Spinal cord (tissue), 9 donors: ENCODE measurements at regions not wholly inside any gene's neighbourhood (a gene's known extent, or its start where the extent isn't known, plus 50 kb on each side); places are given as distances from the start of the nearest gene placed in this dataset.

Experiments used
- DNase-seq, 6 donors: peaks; one replicate each; pipeline versions ENCODE4 v3.0.0 to v3.0.0-alpha.2; 2013 to 2015; ENCODE audit warnings: low spot score in 6 of 6, low read depth in 4 of 6
- H3K27ac ChIP-seq: one replicate; pipeline ENCODE4 v1.5.1; 2013; ENCODE audit warnings: low read depth, low read length, control low read depth
- H3K27me3 ChIP-seq: one replicate; pipeline ENCODE4 v1.6.1; 2013; ENCODE audit warnings: low read length; ENCODE audit not compliant: control insufficient read depth, insufficient read depth
- H3K36me3 ChIP-seq: one replicate; pipeline ENCODE4 v1.6.1; 2013; ENCODE audit warnings: low read length; ENCODE audit not compliant: control insufficient read depth, insufficient read depth
- H3K4me1 ChIP-seq: one replicate; pipeline ENCODE4 v1.6.1; 2013; ENCODE audit warnings: low read length; ENCODE audit not compliant: control insufficient read depth, insufficient read depth
- H3K4me3 ChIP-seq: one replicate; pipeline ENCODE4 v1.5.1; 2013; ENCODE audit warnings: low read depth, low read length, control low read depth
- H3K9me3 ChIP-seq: one replicate; pipeline ENCODE4 v1.6.1; 2013; ENCODE audit warnings: low read length; ENCODE audit not compliant: control insufficient read depth, insufficient read depth
- WGBS: methylation state at CpG from one replicate; pipeline ENCODE4 v1.1.5; 2013; ENCODE audit warnings: missing lambda C conversion rate; ENCODE audit not compliant: insufficient coverage; 5-methylcytosine and 5-hydroxymethylcytosine counted together
- donor health status: healthy.

GRCh38 chr5:107184871-107185270 is 485.9 kb downstream of the EFNA5 start:
- H3K27me3 ChIP-seq, result no peaks in the 10 kb centered on the region
- DNase-seq, result no peak
- no CpG with 5 or more reads among the region's 1 CpG for WGBS
- H3K9me3 ChIP-seq, result no peaks in the 10 kb centered on the region
- no peaks in the 10 kb centered on the region for H3K36me3 ChIP-seq
- no peak overlapping the region for H3K27ac ChIP-seq
- H3K4me1 ChIP-seq, result no peaks in the 10 kb centered on the region
- H3K4me3 ChIP-seq, result no peak overlapping the region

- Histone ChIP-seq H3K27me3 (no peaks in the 10 kb centered on the region), H3K27ac (no peak overlapping the region), H3K36me3 (no peaks in the 10 kb centered on the region), H3K4me3 (no peak overlapping the region), H3K4me1 (no peaks in the 10 kb centered on the region), H3K9me3 (no peaks in the 10 kb centered on the region)
- WGBS, result no CpG with 5 or more reads among the region's 2 CpGs
- DNase-seq, result no peak
Observed at GRCh38 chr5:107184066-107184465, 486.7 kb downstream of the EFNA5 start.

GRCh38 chr5:107170620-107171019 is 500.1 kb downstream of the EFNA5 start:
- no peaks in the 10 kb centered on the region for H3K36me3 ChIP-seq
- DNase-seq, result no peak
- no peaks in the 10 kb centered on the region for H3K9me3 ChIP-seq
- no peaks in the 10 kb centered on the region for H3K4me1 ChIP-seq
- H3K4me3 ChIP-seq, result no peak overlapping the region
- H3K27me3 ChIP-seq, result no peaks in the 10 kb centered on the region
- no peak overlapping the region for H3K27ac ChIP-seq
- WGBS, result 85% methylated on average over 2 of the region's 3 CpGs

GRCh38 chr5:107169867-107170266 is 500.9 kb downstream of the EFNA5 start:
- Histone ChIP-seq H3K36me3 (no peaks in the 10 kb centered on the region), H3K9me3 (no peaks in the 10 kb centered on the region), H3K27me3 (no peaks in the 10 kb centered on the region), H3K4me1 (no peaks in the 10 kb centered on the region), H3K4me3 (no peak overlapping the region), H3K27ac (no peak overlapping the region)
- DNase-seq, result no peak
- WGBS, result no CpG with 5 or more reads among the region's 3 CpGs

- no peak for DNase-seq
- no peaks in the 10 kb centered on the region for H3K36me3 ChIP-seq
- 89% methylated on average over 7 of the region's 8 CpGs for WGBS
- no peaks in the 10 kb centered on the region for H3K4me1 ChIP-seq
- H3K27ac ChIP-seq, result no peak overlapping the region
- no peaks in the 10 kb centered on the region for H3K9me3 ChIP-seq
- H3K27me3 ChIP-seq, result no peaks in the 10 kb centered on the region
- H3K4me3 ChIP-seq, result no peak overlapping the region
Observed at GRCh38 chr5:107168848-107169752, 501.6 kb downstream of the EFNA5 start.

- WGBS, result no CpG with 5 or more reads among the region's 1 CpG
- Histone ChIP-seq H3K27me3 (no peaks in the 10 kb centered on the region), H3K4me1 (no peaks in the 10 kb centered on the region), H3K27ac (no peak overlapping the region), H3K9me3 (no peaks in the 10 kb centered on the region), H3K36me3 (no peaks in the 10 kb centered on the region), H3K4me3 (no peak overlapping the region)
- peak in 1 of 6 donors; percentile 73 for DNase-seq
Observed at GRCh38 chr5:107168086-107168485, 502.7 kb downstream of the EFNA5 start.

GRCh38 chr5:107165296-107165695 is 505.4 kb downstream of the EFNA5 start:
- Histone ChIP-seq H3K4me1 (no peaks in the 10 kb centered on the region), H3K36me3 (no peaks in the 10 kb centered on the region), H3K9me3 (no peaks in the 10 kb centered on the region), H3K4me3 (no peak overlapping the region), H3K27me3 (no peaks in the 10 kb centered on the region), H3K27ac (no peak overlapping the region)
- WGBS, result 38% methylated on average over 1 of the region's 2 CpGs
- DNase-seq, result no peak

- Histone ChIP-seq H3K4me3 (no peak overlapping the region), H3K27ac (no peak overlapping the region), H3K9me3 (no peaks in the 10 kb centered on the region), H3K27me3 (no peaks in the 10 kb centered on the region), H3K4me1 (no peaks in the 10 kb centered on the region), H3K36me3 (no peaks in the 10 kb centered on the region)
- no peak for DNase-seq
- 100% methylated on average over 5 of the region's 5 CpGs for WGBS
Observed at GRCh38 chr5:107157809-107158208, 512.9 kb downstream of the EFNA5 start.

GRCh38 chr5:107155707-107156106 is 515.0 kb downstream of the EFNA5 start:
- no CpG with 5 or more reads among the region's 4 CpGs for WGBS
- no peaks in the 10 kb centered on the region for H3K36me3 ChIP-seq
- no peaks in the 10 kb centered on the region for H3K9me3 ChIP-seq
- H3K27me3 ChIP-seq, result no peaks in the 10 kb centered on the region
- peak in 1 of 6 donors; percentile 58 for DNase-seq
- no peak overlapping the region for H3K4me3 ChIP-seq
- H3K27ac ChIP-seq, result no peak overlapping the region
- H3K4me1 ChIP-seq, result no peaks in the 10 kb centered on the region

GRCh38 chr5:107154593-107154992 is 516.1 kb downstream of the EFNA5 start:
- no peaks in the 10 kb centered on the region for H3K27me3 ChIP-seq
- no peak overlapping the region for H3K4me3 ChIP-seq
- DNase-seq, result peak in 2 of 6 donors; percentile 77 to 87
- H3K27ac ChIP-seq, result no peak overlapping the region
- no peaks in the 10 kb centered on the region for H3K4me1 ChIP-seq
- 77% methylated on average over 4 of the region's 6 CpGs for WGBS
- H3K36me3 ChIP-seq, result no peaks in the 10 kb centered on the region
- no peaks in the 10 kb centered on the region for H3K9me3 ChIP-seq
